Upper lobe of right lung (tissue), 1 donor: ENCODE measurements at regions not wholly inside any gene's neighbourhood (a gene's known extent, or its start where the extent isn't known, plus 50 kb on each side); places are given as distances from the start of the nearest gene placed in this dataset.

Experiments used
- ATAC-seq: fragments of 200-7000 bp; cut with Tn5 transposase; one replicate; pipeline ENCODE4 v1.9.1; 2020; ENCODE audit warnings: mild to moderate bottlenecking, moderate library complexity
- DNase-seq: peaks from one replicate; pipeline ENCODE4 v3.0.0-alpha.2; 2020
- H3K27ac ChIP-seq: fragments of 200-600 bp; one replicate; pipeline ENCODE4 v1.8.0; 2022
- H3K27me3 ChIP-seq: fragments of 200-600 bp; one replicate; pipeline ENCODE4 v1.8.0; 2022; ENCODE audit warnings: mild to moderate bottlenecking
- H3K36me3 ChIP-seq: fragments of 200-600 bp; one replicate; pipeline ENCODE4 v1.8.0; 2022
- H3K4me1 ChIP-seq: fragments of 200-600 bp; one replicate; pipeline ENCODE4 v1.8.0; 2022
- H3K4me3 ChIP-seq: fragments of 200-600 bp; one replicate; pipeline ENCODE4 v1.8.0; 2022; ENCODE audit warnings: mild to moderate bottlenecking
- H3K9me3 ChIP-seq: fragments of 200-600 bp; one replicate; pipeline ENCODE4 v1.8.0; 2022
- intact Hi-C: fragments of 100-400 bp; cut with DNase I; formaldehyde crosslinking; loops from one replicate; pipeline ENCODE4 v1.11.0; 2022
- TF ChIP-seq, protein P1 (sequence below): fragments of 200-600 bp; IDR thresholded peaks from one replicate; pipeline ENCODE4 v1.8.0; 2022; ENCODE audit warnings: antibody characterized with exemption
- donor health status: DM: no; HTN: yes; CAD: no; lungs with severe emphysema.

DNA sequence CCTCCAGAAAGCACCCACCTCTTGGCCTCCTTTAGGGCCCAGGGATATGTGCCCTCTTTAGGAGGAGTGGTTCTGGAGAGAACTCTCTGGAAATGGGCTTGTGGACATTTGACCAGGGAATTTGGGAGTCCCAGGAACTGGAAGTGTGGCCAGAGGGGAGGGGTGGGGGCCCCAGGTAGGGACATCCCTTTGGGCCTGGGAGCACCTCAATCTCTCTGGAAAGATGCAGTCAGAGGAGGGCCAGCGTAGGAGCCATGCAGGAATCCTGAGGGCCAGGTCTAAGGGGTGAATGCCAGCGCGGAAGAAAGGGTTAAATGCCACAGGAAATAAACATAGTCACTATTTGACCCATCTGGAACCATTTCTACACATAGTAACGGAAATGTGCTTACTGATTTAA is 50.3 kb upstream of the ITGA11 start:
- no peaks in the 10 kb centered on the region for H3K4me1 ChIP-seq
- DNase-seq (no peak), ATAC-seq (no peak)
- TF ChIP-seq, protein P1, sequence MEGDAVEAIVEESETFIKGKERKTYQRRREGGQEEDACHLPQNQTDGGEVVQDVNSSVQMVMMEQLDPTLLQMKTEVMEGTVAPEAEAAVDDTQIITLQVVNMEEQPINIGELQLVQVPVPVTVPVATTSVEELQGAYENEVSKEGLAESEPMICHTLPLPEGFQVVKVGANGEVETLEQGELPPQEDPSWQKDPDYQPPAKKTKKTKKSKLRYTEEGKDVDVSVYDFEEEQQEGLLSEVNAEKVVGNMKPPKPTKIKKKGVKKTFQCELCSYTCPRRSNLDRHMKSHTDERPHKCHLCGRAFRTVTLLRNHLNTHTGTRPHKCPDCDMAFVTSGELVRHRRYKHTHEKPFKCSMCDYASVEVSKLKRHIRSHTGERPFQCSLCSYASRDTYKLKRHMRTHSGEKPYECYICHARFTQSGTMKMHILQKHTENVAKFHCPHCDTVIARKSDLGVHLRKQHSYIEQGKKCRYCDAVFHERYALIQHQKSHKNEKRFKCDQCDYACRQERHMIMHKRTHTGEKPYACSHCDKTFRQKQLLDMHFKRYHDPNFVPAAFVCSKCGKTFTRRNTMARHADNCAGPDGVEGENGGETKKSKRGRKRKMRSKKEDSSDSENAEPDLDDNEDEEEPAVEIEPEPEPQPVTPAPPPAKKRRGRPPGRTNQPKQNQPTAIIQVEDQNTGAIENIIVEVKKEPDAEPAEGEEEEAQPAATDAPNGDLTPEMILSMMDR, result no peak
- intact Hi-C loops, result no loop called here
- H3K27me3 ChIP-seq, result no peaks in the 10 kb centered on the region
- H3K27ac ChIP-seq, result no peak overlapping the region
- H3K9me3 ChIP-seq, result no peaks in the 10 kb centered on the region
- H3K4me3 ChIP-seq, result no peak overlapping the region
- H3K36me3 ChIP-seq, result no peaks in the 10 kb centered on the region

DNA sequence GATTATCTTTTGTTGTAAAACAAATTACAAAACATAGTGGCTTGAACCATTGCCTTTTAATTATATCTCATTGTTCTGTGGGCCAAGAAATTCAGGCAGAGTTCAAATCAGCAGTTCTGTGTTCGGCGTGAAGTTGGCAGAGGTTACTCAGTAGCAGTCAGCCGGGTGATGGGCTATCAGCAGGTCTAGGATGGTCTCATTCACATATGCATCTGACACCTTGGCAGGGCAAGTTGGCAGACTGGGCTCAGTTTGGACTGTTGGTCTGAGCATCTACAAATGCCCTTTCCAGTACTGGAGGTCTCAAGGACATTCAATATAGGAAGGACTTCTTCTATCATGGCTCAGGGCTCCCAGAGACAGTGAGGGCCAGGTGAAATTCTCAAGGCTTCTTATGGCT is 51.2 kb upstream of the ITGA11 start:
- intact Hi-C loops, result no loop called here
- Histone ChIP-seq H3K27me3 (no peaks in the 10 kb centered on the region), H3K27ac (no peak overlapping the region), H3K4me1 (no peaks in the 10 kb centered on the region), H3K4me3 (no peak overlapping the region), H3K36me3 (no peaks in the 10 kb centered on the region), H3K9me3 (no peaks in the 10 kb centered on the region)
- no peak for ATAC-seq
- TF ChIP-seq, protein P1, result no peak
- DNase-seq, result no peak

DNA sequence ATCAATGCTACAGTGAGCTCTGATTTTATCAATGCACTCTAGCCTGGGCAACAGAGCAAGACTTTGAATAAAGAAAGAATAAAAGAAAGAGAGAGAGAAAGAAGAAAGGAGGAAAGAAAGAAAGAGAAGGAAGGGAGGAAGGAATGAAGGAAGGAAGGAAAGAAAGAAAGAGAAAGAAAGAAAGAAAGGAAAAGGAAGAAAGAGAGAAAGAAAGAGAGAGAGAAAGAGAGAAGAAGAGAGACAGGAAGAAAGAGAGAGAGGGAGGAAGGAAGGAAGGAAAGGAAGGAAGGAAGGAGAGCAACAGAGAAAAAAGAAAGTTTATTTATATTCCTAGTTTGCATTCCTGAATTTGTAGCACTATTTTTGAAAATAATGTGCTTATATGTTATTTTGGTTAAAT is 52.3 kb upstream of the ITGA11 start:
- Histone ChIP-seq H3K4me1 (no peaks in the 10 kb centered on the region), H3K27ac (no peak overlapping the region), H3K27me3 (no peaks in the 10 kb centered on the region), H3K36me3 (no peaks in the 10 kb centered on the region), H3K4me3 (no peak overlapping the region), H3K9me3 (no peaks in the 10 kb centered on the region)
- intact Hi-C loops, result no loop called here
- TF ChIP-seq, protein P1, result no peak
- ATAC-seq, result no peak
- no peak for DNase-seq

DNA sequence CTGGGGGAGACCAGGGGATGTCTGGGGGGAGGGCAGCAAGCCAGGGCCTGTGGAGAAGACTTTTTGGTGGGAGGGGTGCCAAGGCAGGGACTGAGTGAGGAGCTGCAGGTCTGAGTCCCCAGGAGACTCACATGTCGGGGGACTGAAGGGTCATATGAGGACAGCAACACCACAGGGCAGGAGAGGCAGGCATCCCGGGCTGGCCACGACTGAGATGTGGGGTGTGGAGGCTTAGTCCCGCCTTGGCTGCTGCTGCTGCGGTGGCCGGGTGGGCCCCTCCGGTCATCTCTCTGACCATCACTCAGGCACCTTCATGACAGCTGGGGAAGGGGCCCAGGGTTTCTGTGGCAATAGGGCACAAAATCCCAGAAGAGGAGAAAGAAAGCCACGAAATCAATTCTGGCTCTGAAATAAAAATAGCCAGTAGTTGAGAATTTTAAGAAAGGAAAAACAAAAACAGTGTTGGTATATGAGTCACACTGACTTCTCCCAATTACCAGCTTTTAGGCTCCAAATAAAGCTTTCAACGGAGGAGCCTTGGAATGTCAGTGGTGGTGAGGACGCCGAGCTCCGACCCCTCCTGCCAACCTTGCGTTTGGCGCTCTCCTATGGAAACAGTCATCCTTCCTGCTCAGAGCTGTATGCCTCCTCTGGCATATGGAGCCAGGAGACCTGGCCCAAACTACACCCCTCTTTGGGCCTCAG is 52.9 kb upstream of the ITGA11 start:
- ATAC-seq (peak; percentile 20), DNase-seq (no peak)
- Histone ChIP-seq H3K27me3 (no peaks in the 10 kb centered on the region), H3K27ac (peak overlapping the region; percentile 11), H3K36me3 (no peaks in the 10 kb centered on the region), H3K4me1 (no peaks in the 10 kb centered on the region), H3K9me3 (no peaks in the 10 kb centered on the region), H3K4me3 (no peak overlapping the region)
- intact Hi-C loops, result no loop called here
- TF ChIP-seq, protein P1, result no peak

DNA sequence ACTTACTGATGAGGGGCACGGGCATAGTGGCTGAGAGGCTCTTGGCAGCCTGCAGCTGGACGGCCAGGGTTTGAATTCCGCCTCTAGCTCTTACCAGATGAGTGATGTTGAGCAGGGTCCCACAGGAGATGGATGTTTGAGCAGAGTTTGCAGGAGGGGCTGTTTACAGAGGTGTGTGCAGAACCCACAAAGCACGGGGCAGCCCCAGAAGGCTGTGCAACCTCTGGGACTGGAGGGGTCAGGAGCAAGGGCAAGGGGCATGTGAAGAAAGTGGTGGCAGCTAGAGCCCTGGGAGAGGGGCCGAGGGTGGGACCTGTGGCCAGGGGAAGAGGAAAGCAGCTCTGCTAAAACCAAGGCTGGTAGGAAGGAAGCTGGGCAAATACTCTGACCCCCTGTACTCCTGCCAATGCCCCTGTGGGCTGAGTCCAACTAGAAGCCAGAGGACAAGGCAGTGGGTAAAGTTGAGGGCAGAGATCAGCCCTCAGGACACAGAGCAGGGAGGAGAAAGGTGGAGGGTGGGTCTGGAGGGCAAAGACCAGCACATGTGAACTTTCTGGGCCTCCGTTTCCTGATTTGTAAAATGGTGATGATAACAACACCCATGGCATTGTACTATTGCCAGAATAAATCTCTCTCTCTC is 53.9 kb upstream of the ITGA11 start:
- Histone ChIP-seq H3K27me3 (no peaks in the 10 kb centered on the region), H3K4me3 (no peak overlapping the region), H3K36me3 (no peaks in the 10 kb centered on the region), H3K9me3 (no peaks in the 10 kb centered on the region), H3K4me1 (no peaks in the 10 kb centered on the region), H3K27ac (no peak overlapping the region)
- DNase-seq (no peak), ATAC-seq (peak; percentile 14)
- TF ChIP-seq, protein P1, result no peak
- intact Hi-C loops, result no loop called here
